ENCODE measurements at regions not wholly inside any gene's neighbourhood (a gene's known extent, or its start where the extent isn't known, plus 50 kb on each side); places are given as distances from the start of the nearest gene placed in this dataset.

DNA sequence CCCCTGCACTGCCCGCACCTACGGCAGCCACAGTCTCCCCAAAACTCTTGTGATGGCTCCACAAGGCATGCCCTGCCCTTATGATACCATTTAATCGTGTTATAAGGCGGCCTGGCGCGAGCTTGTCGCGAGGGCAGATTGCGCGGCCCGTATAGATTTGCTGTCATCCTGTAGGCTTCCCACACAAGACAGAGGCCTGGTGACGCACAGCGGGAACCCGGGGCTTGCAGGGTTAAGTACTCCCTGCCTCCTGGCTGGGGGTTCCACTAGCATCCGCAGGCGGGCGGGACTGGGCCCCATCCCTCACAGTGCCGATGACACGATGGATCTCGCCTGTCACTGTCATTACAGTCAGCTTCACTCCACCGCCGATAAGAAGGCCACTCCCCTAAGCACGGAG lies 364.9 kb upstream of the IRX2 start:
- no peak overlapping the region for H2BK15ac ChIP-seq (ENCODE audit: low read length)
- CTCF ChIA-PET (ENCODE audit: partially characterized antibody), result interaction anchor here (1.0 kb wide), 1 partner anchor 9 kb away, joined by 4 read pairs; no protein-coding TSS in a partner anchor
- H3K56ac ChIP-seq (replicated peaks; ENCODE audit: insufficient read length, low read depth, low read length), result no peak overlapping the region
- H4K8ac ChIP-seq (ENCODE audit: extremely low read depth, insufficient read depth, low read length), result peak overlapping the region; percentile 11
- FAIRE-seq (no peak), DNase-seq (ENCODE audit: low read depth in 1 of 2, low spot score in 2 of 2) (no peak)
- H3K27me3 ChIP-seq (replicated peaks in 1 of 4; ENCODE audit: control insufficient read depth in 3 of 4, extremely low read depth in 1 of 4, insufficient read depth in 3 of 4, low read length in 3 of 4), result peaks cover 5 to 39% (median 24%) of the 10 kb centered on the region in 4 experiments
- no peak overlapping the region; a peak in 1 of 8 replicates for H3K4me3 ChIP-seq (ENCODE audit: extremely low read depth in 1 of 4, insufficient read depth in 2 of 4, low read depth in 3 of 4, low read length in 4 of 4)
- H3K79me2 ChIP-seq (ENCODE audit: control insufficient read depth in 1 of 2, insufficient read depth in 2 of 2, low read length in 2 of 2), result no peaks in the 10 kb centered on the region
- H3K36me3 ChIP-seq (ENCODE audit: control insufficient read depth in 2 of 4, insufficient read depth in 4 of 4, low read length in 3 of 4), result no peaks in the 10 kb centered on the region
- no peak overlapping the region for H2AK5ac ChIP-seq (ENCODE audit: low read depth, low read length)
- H3K4me1 ChIP-seq (replicated peaks in 1 of 4; ENCODE audit: control insufficient read depth in 3 of 4, insufficient read depth in 4 of 4, low read length in 3 of 4), result peaks cover 14 to 41% (median 34%) of the 10 kb centered on the region in 4 experiments
- H4K5ac ChIP-seq (ENCODE audit: insufficient read length, low read depth, low read length), result no peak overlapping the region
- no peaks in the 10 kb centered on the region for H3K79me1 ChIP-seq (ENCODE audit: low read depth, low read length)
- H3K23me2 ChIP-seq (ENCODE audit: low read depth, low read length), result no peaks in the 10 kb centered on the region
- H3K14ac ChIP-seq (ENCODE audit: insufficient read length), result no peak overlapping the region
- peak overlapping the region; percentile 60; the same call in 1 of the 2 replicates for H3K18ac ChIP-seq (ENCODE audit: extremely low read depth, low read length)
- no peak overlapping the region for H3K23ac ChIP-seq (ENCODE audit: insufficient read length)
- peak overlapping the region; percentile 30 for H4K91ac ChIP-seq (replicated peaks; ENCODE audit: insufficient read length, low read length)
- POLR2A ChIA-PET (ENCODE audit: partially characterized antibody), result interaction anchor here (0.9 kb wide), 1 partner anchor 15 kb away, joined by 3 read pairs; no protein-coding TSS in a partner anchor
- no peak overlapping the region for H2BK20ac ChIP-seq (ENCODE audit: low read length)
- H2BK5ac ChIP-seq (ENCODE audit: low read depth, low read length), result peak overlapping the region; percentile 21; the same call in 1 of the 2 replicates
- 24% methylated on average over 23 of the region's 23 CpGs; no CpG with 5 or more reads in 1 of the 2 experiments for WGBS, 2 experiments (ENCODE audit: extremely low coverage in 1 of 2, insufficient coverage in 1 of 2, insufficient read length in 1 of 2, insufficient replicate concordance in 2 of 2, low coverage in 1 of 2, low lambda C conversion rate in 2 of 2, missing lambda C conversion rate in 1 of 2)
- peak overlapping the region; percentile 10 for H2BK120ac ChIP-seq (replicated peaks; ENCODE audit: low read depth, low read length)
- no peak overlapping the region for H3K27ac ChIP-seq (ENCODE audit: low read depth, low read length)
- peak overlapping the region; percentile 68; the same call in 1 of the 2 replicates for H2BK12ac ChIP-seq (ENCODE audit: low read depth, low read length)
- no peak overlapping the region for H3K4ac ChIP-seq (replicated peaks; ENCODE audit: insufficient read length, low read depth, low read length)
- H3K4me2 ChIP-seq (ENCODE audit: insufficient read depth in 1 of 2, low read depth in 2 of 2, low read length in 2 of 2), result peak overlapping the region; percentile 20 to 41
- no peak overlapping the region for H2AFZ ChIP-seq (ENCODE audit: low read length)
- H3K9me3 ChIP-seq (ENCODE audit: insufficient read depth in 2 of 2, low read depth in 1 of 2, low read length in 1 of 2), result no peaks in the 10 kb centered on the region
- H4K20me1 ChIP-seq (replicated peaks in 1 of 2; ENCODE audit: control insufficient read depth in 1 of 2, insufficient read depth in 2 of 2, low read length in 2 of 2), result no peaks in the 10 kb centered on the region
- no peak overlapping the region for H3K9ac ChIP-seq (replicated peaks in 1 of 4; ENCODE audit: extremely low read depth in 1 of 4, low read depth in 3 of 4, low read length in 3 of 4)
- no peak for TF ChIP-seq CHD1 (IDR thresholded peaks at IDR 0.05; ENCODE audit: low read depth, low read length)
- TF ChIP-seq TEAD4 (IDR thresholded peaks at IDR 0.05; ENCODE audit: low read depth, low read length), result no peak
- no peak for TF ChIP-seq EP300 (IDR thresholded peaks at IDR 0.05; ENCODE audit: borderline replicate concordance in 1 of 2, low read depth in 2 of 2, low read length in 2 of 2)
- no peak for TF ChIP-seq HDAC6 (IDR thresholded peaks at IDR 0.05; ENCODE audit: low read depth, low read length)
- TF ChIP-seq SIX5 (IDR thresholded peaks at IDR 0.05; ENCODE audit: low read depth, low read length), result no peak
- no peak for TF ChIP-seq SAP30 (IDR thresholded peaks at IDR 0.05; ENCODE audit: insufficient read depth, insufficient replicate concordance, low read length)
- no peak for TF ChIP-seq FOSL1 (IDR thresholded peaks at IDR 0.05; ENCODE audit: insufficient read depth, low read depth, low read length)
- no peak for TF ChIP-seq RNF2 (IDR thresholded peaks at IDR 0.05; ENCODE audit: borderline replicate concordance, low read depth, low read length, missing control alignments, poor library complexity, severe bottlenecking)
- TF ChIP-seq MAFK (IDR thresholded peaks at IDR 0.05; ENCODE audit: low read depth, low read length), result no peak
- TF ChIP-seq NANOG (IDR thresholded peaks at IDR 0.05; ENCODE audit: insufficient read depth, low read depth, low read length, poor library complexity, severe bottlenecking), result no peak
- no peak for TF ChIP-seq NRF1 (IDR thresholded peaks at IDR 0.05; ENCODE audit: low read depth, low read length)
- TF ChIP-seq HDAC2 (IDR thresholded peaks at IDR 0.05; ENCODE audit: borderline replicate concordance in 1 of 2, low read depth in 2 of 2, low read length in 2 of 2), result no peak
- no peak for TF ChIP-seq TAF7 (optimal IDR thresholded peaks at IDR 0.05; ENCODE audit: borderline replicate concordance, low read depth, low read length)
